ENCODE measurements at regions not wholly inside any gene's neighbourhood (a gene's known extent, or its start where the extent isn't known, plus 50 kb on each side); places are given as distances from the start of the nearest gene placed in this dataset.

GRCh38 chr6:51015394-51015793 is 196.7 kb downstream of the TFAP2B start:
- TF ChIP-seq POLR2AphosphoS5 (IDR thresholded peaks at IDR 0.05; ENCODE audit: insufficient read depth in 1 of 2, low read depth in 1 of 2) (no peak), POLR2A (IDR thresholded peaks at IDR 0.05) (no peak), CTCF (IDR thresholded peaks at IDR 0.05) (no peak)
- Histone ChIP-seq H3K27ac (no peak overlapping the region), H3K36me3 (no peaks in the 10 kb centered on the region), H3K4me1 (no peaks in the 10 kb centered on the region), H3K4me3 (no peak overlapping the region), H3K9me3 (no peaks in the 10 kb centered on the region), H3K27me3 (no peaks in the 10 kb centered on the region)
- no peak for DNase-seq (ENCODE audit: extremely low spot score in 2 of 2)
- intact Hi-C loops (cut with DNase I) = no loop called here

- no peaks in the 10 kb centered on the region for H3K36me3 ChIP-seq
- H3K27me3 ChIP-seq = no peaks in the 10 kb centered on the region
- no peak for DNase-seq (ENCODE audit: extremely low spot score in 2 of 2)
- no peak overlapping the region for H3K4me3 ChIP-seq
- no peak for TF ChIP-seq CTCF (IDR thresholded peaks at IDR 0.05)
- TF ChIP-seq POLR2AphosphoS5 (IDR thresholded peaks at IDR 0.05; ENCODE audit: insufficient read depth in 1 of 2, low read depth in 1 of 2) = no peak
- no peak for TF ChIP-seq POLR2A (IDR thresholded peaks at IDR 0.05)
- intact Hi-C loops (cut with DNase I) = no loop called here
- no peaks in the 10 kb centered on the region for H3K9me3 ChIP-seq
- no peak overlapping the region for H3K27ac ChIP-seq
- no peaks in the 10 kb centered on the region for H3K4me1 ChIP-seq
These were observed 197.8 kb downstream of the TFAP2B start for GRCh38 chr6:51016489-51016888.

- H3K4me1 ChIP-seq = no peaks in the 10 kb centered on the region
- no peaks in the 10 kb centered on the region for H3K36me3 ChIP-seq
- TF ChIP-seq POLR2AphosphoS5 (IDR thresholded peaks at IDR 0.05; ENCODE audit: insufficient read depth in 1 of 2, low read depth in 1 of 2) (no peak), CTCF (IDR thresholded peaks at IDR 0.05) (no peak), POLR2A (IDR thresholded peaks at IDR 0.05) (no peak)
- no peak overlapping the region for H3K4me3 ChIP-seq
- no peak for DNase-seq (ENCODE audit: extremely low spot score in 2 of 2)
- intact Hi-C loops (cut with DNase I) = no loop called here
- no peaks in the 10 kb centered on the region for H3K27me3 ChIP-seq
- H3K9me3 ChIP-seq = no peaks in the 10 kb centered on the region
- no peak overlapping the region for H3K27ac ChIP-seq
These were observed 201.1 kb downstream of the TFAP2B start for GRCh38 chr6:51019806-51020205.

GRCh38 chr6:51021171-51021570 is 202.5 kb downstream of the TFAP2B start:
- Histone ChIP-seq H3K27ac (no peak overlapping the region), H3K36me3 (no peaks in the 10 kb centered on the region), H3K4me3 (no peak overlapping the region), H3K27me3 (no peaks in the 10 kb centered on the region), H3K4me1 (no peaks in the 10 kb centered on the region), H3K9me3 (no peaks in the 10 kb centered on the region)
- intact Hi-C loops (cut with DNase I) = no loop called here
- TF ChIP-seq CTCF (IDR thresholded peaks at IDR 0.05) = no peak
- no peak for TF ChIP-seq POLR2A (IDR thresholded peaks at IDR 0.05)
- no peak for TF ChIP-seq POLR2AphosphoS5 (IDR thresholded peaks at IDR 0.05; ENCODE audit: insufficient read depth in 1 of 2, low read depth in 1 of 2)
- DNase-seq (ENCODE audit: extremely low spot score in 2 of 2) = no peak

- Histone ChIP-seq H3K9me3 (no peaks in the 10 kb centered on the region), H3K4me3 (no peak overlapping the region), H3K27me3 (no peaks in the 10 kb centered on the region), H3K36me3 (no peaks in the 10 kb centered on the region), H3K4me1 (no peaks in the 10 kb centered on the region), H3K27ac (no peak overlapping the region)
- DNase-seq (ENCODE audit: extremely low spot score in 2 of 2) = no peak
- intact Hi-C loops (cut with DNase I) = no loop called here
- TF ChIP-seq POLR2A (IDR thresholded peaks at IDR 0.05) (no peak), CTCF (IDR thresholded peaks at IDR 0.05) (no peak), POLR2AphosphoS5 (IDR thresholded peaks at IDR 0.05; ENCODE audit: insufficient read depth in 1 of 2, low read depth in 1 of 2) (no peak)
These were observed 205.5 kb downstream of the TFAP2B start for GRCh38 chr6:51024126-51024525.

All from vagina (tissue), 2 donors.